H1 (cell line): ENCODE measurements at regions not wholly inside any gene's neighbourhood (a gene's known extent, or its start where the extent isn't known, plus 50 kb on each side); places are given as distances from the start of the nearest gene placed in this dataset.

Experiments
- NRF1 ChIP-seq: IDR thresholded peaks from 2 replicates; pipeline ENCODE4 v1.6.1; 2011; ENCODE audit warnings: mild to moderate bottlenecking, low read depth, low read length, improper control_type of control experiment
- SAP30 ChIP-seq: fragments of 300-600 bp; sonication (generic); IDR thresholded peaks from 2 replicates; pipeline ENCODE4 v1.7.1; 2012; ENCODE audit warnings: low read length, moderate library complexity, mild to moderate bottlenecking, inconsistent platforms; ENCODE audit not compliant: insufficient read depth, insufficient replicate concordance
- SUZ12 ChIP-seq: fragments of 200-600 bp; sonication (generic); IDR thresholded peaks from 2 replicates; pipeline ENCODE4 v1.6.1; 2012; ENCODE audit warnings: mild to moderate bottlenecking, inconsistent platforms, low read length, moderate library complexity, mixed read lengths
- TBP ChIP-seq: IDR thresholded peaks from 2 replicates; pipeline ENCODE4 v1.6.1; 2011; ENCODE audit warnings: low read depth, low read length, improper control_type of control experiment

DNA sequence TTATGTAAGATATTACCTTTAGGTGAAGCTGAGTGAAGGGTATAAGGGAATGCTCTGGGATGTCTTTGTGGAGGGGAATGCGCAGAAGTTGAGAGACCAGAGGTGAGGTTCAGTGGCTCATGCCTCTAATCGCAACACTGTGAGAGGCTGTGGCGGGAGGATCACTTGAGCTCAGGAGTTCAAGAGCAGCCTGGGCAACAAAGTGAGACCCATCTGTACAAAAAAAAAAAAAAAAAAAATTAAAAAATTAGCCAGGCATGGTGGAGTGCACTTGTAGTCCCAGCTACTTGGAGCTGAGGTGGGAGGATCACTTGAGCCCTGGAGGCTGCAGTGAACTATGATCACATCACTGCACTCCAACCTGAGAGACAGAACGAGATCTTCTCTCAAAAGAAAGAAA, 57.3 kb upstream of the SP3 start (continued):
- TF ChIP-seq SUZ12 (no peak), TBP (no peak), SAP30 (no peak), NRF1 (no peak)
